ENCODE measurements at regions not wholly inside any gene's neighbourhood (a gene's known extent, or its start where the extent isn't known, plus 50 kb on each side); places are given as distances from the start of the nearest gene placed in this dataset.
"Not testable (repeated sequence)": the region's sequence is repeated elsewhere in the genome, so short reads cannot be mapped to it uniquely, and the experiment has no call there.

GRCh38 chr9:38243993-38244392 is 148.5 kb upstream of the ALDH1B1 start:
- in situ Hi-C loops (cut with HindIII; ENCODE audit: extremely low pct_ligation_motif_present, low pct_unique_long_range_greater_than_20kb) (no loop called here), intact Hi-C loops (cut with micrococcal nuclease; ENCODE audit: unreplicated experiment) (no loop called here)
- WGBS (ENCODE audit: low lambda C conversion rate), result 35% methylated on average over 4 of the region's 4 CpGs
- FAIRE-seq, result no peak
- no peak overlapping the region for H2AFZ ChIP-seq (ENCODE audit: low read length)
- H3K27me3 ChIP-seq (ENCODE audit: control insufficient read depth in 1 of 2, insufficient read depth in 2 of 2, low read length in 2 of 2), result no peaks in the 10 kb centered on the region
- POLR2A ChIA-PET, result no interaction called here
- H3K27ac ChIP-seq (ENCODE audit: extremely low read length, insufficient read depth, low read length), result no peak overlapping the region
- H3K79me2 ChIP-seq (ENCODE audit: insufficient read depth, low read length), result no peaks in the 10 kb centered on the region
- H4K20me1 ChIP-seq (ENCODE audit: insufficient read depth, low read length), result no peaks in the 10 kb centered on the region
- peaks cover 7% of the 10 kb centered on the region for H3K4me1 ChIP-seq (ENCODE audit: insufficient read depth, low read length)
- H3K4me3 ChIP-seq (replicated peaks in 1 of 3; ENCODE audit: insufficient read depth in 1 of 3, low read depth in 2 of 3, low read length in 3 of 3), result no peak overlapping the region
- no peak for TF ChIP-seq DR1 (CRISPR knock-in tag; IDR thresholded peaks at IDR 0.05)
- no peak for TF ChIP-seq NFIC (IDR thresholded peaks at IDR 0.05; ENCODE audit: low read length)
- TF ChIP-seq ZNF484 (CRISPR knock-in tag; IDR thresholded peaks at IDR 0.05; ENCODE audit: borderline replicate concordance, low read depth), result no peak
- TF ChIP-seq ZFX (CRISPR knock-in tag; IDR thresholded peaks at IDR 0.05; ENCODE audit: low read depth), result no peak
- TF ChIP-seq ZNF446 (CRISPR knock-in tag; IDR thresholded peaks at IDR 0.05), result no peak
- no peak for TF ChIP-seq SOX5 (CRISPR knock-in tag; IDR thresholded peaks at IDR 0.05; ENCODE audit: borderline replicate concordance)
- no peak for TF ChIP-seq LRRFIP1 (CRISPR knock-in tag; conservative IDR thresholded peaks at IDR 0.05)
- no peak for TF ChIP-seq MAFG (CRISPR knock-in tag; IDR thresholded peaks at IDR 0.05)
- TF ChIP-seq TP53 (CRISPR knock-in tag; conservative IDR thresholded peaks at IDR 0.05), result no peak
- TF ChIP-seq HINFP (CRISPR knock-in tag; IDR thresholded peaks at IDR 0.05; ENCODE audit: low read depth), result no peak
- TF ChIP-seq ZFAT (CRISPR knock-in tag; conservative IDR thresholded peaks at IDR 0.05), result no peak
- TF ChIP-seq RBAK (CRISPR knock-in tag; IDR thresholded peaks at IDR 0.05), result no peak
- no peak for TF ChIP-seq ESRRA (CRISPR knock-in tag; IDR thresholded peaks at IDR 0.05; ENCODE audit: low read depth)
- TF ChIP-seq NR2F1 (CRISPR knock-in tag; IDR thresholded peaks at IDR 0.05), result no peak
- no peak for TF ChIP-seq TERF1 (CRISPR knock-in tag; IDR thresholded peaks at IDR 0.05)
- DNase-seq (ENCODE audit: low spot score), result no peak
- H3K9ac ChIP-seq (ENCODE audit: insufficient read depth, low read depth, low read length), result no peak overlapping the region
- no peaks in the 10 kb centered on the region for H3K36me3 ChIP-seq (replicated peaks in 1 of 2; ENCODE audit: control insufficient read depth in 1 of 2, insufficient read depth in 2 of 2, low read length in 2 of 2)
- no peak for ATAC-seq
- no peaks in the 10 kb centered on the region for H3K9me3 ChIP-seq (ENCODE audit: low read length)
- CTCF ChIA-PET (ENCODE audit: low intra/inter-chr PET ratio, low total read pairs), result no interaction called here
- BruUV-seq (replicated peaks), result no TSS peak
- H3K4me2 ChIP-seq (ENCODE audit: low read depth, low read length), result no peak overlapping the region

- BruUV-seq (replicated peaks); H3K27me3 ChIP-seq (ENCODE audit: control insufficient read depth in 1 of 2, insufficient read depth in 2 of 2, low read length in 2 of 2); H3K36me3 ChIP-seq (replicated peaks in 1 of 2; ENCODE audit: control insufficient read depth in 1 of 2, insufficient read depth in 2 of 2, low read length in 2 of 2); H3K9ac ChIP-seq (ENCODE audit: insufficient read depth, low read depth, low read length); H3K4me2 ChIP-seq (ENCODE audit: low read depth, low read length); H4K20me1 ChIP-seq (ENCODE audit: insufficient read depth, low read length); in situ Hi-C loops (cut with HindIII; ENCODE audit: extremely low pct_ligation_motif_present, low pct_unique_long_range_greater_than_20kb); H3K4me1 ChIP-seq (ENCODE audit: insufficient read depth, low read length); CTCF ChIA-PET (ENCODE audit: low intra/inter-chr PET ratio, low total read pairs); H3K4me3 ChIP-seq (replicated peaks in 1 of 3; ENCODE audit: insufficient read depth in 1 of 3, low read depth in 2 of 3, low read length in 3 of 3); POLR2A ChIA-PET; ATAC-seq; H3K27ac ChIP-seq (ENCODE audit: extremely low read length, insufficient read depth, low read length); DNase-seq (ENCODE audit: low spot score); H3K9me3 ChIP-seq (ENCODE audit: low read length); H3K79me2 ChIP-seq (ENCODE audit: insufficient read depth, low read length); intact Hi-C loops (cut with micrococcal nuclease; ENCODE audit: unreplicated experiment); FAIRE-seq; H2AFZ ChIP-seq (ENCODE audit: low read length): not testable (repeated sequence)
- no CpG with 5 or more reads among the region's 30 CpGs for whole genome bisulfite sequencing (ENCODE audit: low lambda C conversion rate)
Observed at GRCh38 chr9:38242151-38242550, 150.4 kb upstream of the ALDH1B1 start.
